ENCODE measurements at regions not wholly inside any gene's neighbourhood (a gene's known extent, or its start where the extent isn't known, plus 50 kb on each side); places are given as distances from the start of the nearest gene placed in this dataset.

GRCh38 chr1:223030871-223031400 is 112.1 kb downstream of the TLR5 start:
- TF ChIP-seq CTCF (conservative IDR thresholded peaks at IDR 0.05; ENCODE audit: low read depth, low read length) (no peak), POLR2A (IDR thresholded peaks at IDR 0.05; ENCODE audit: low read depth, low read length) (no peak)
